ENCODE measurements at regions not wholly inside any gene's neighbourhood (a gene's known extent, or its start where the extent isn't known, plus 50 kb on each side); places are given as distances from the start of the nearest gene placed in this dataset.

DNA sequence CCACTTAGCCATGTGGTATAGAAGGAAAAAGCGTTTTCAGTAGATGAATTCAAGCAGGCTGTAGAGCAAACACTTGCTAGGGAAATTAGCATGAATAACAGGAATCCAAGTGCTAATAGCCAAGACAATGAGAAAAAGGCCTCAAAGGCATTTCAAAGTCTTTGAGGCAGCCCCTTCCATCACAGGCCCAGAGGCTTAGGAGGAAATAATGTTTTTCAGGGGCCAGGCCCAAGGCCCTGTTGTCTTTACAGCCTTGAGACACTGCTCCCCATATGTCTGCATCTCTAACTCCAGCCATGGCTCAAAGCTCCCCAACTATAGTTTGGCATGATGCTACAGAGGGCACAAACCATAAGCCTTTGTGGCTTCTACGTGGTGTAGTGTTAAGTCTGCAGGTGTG is 563.5 kb downstream of the TAF11L14 start:
- intact Hi-C loops (cut with DNase I; ENCODE audit: low total_unique reads), result no loop called here
- DNase-seq, result no peak
- 82 to 90% methylated on average over 2 of the region's 2 CpGs for WGBS, 2 donors
- H3K4me3 ChIP-seq, result no peak overlapping the region
- no peak for TF ChIP-seq POLR2A (IDR thresholded peaks at IDR 0.05)
- TF ChIP-seq, protein P1, sequence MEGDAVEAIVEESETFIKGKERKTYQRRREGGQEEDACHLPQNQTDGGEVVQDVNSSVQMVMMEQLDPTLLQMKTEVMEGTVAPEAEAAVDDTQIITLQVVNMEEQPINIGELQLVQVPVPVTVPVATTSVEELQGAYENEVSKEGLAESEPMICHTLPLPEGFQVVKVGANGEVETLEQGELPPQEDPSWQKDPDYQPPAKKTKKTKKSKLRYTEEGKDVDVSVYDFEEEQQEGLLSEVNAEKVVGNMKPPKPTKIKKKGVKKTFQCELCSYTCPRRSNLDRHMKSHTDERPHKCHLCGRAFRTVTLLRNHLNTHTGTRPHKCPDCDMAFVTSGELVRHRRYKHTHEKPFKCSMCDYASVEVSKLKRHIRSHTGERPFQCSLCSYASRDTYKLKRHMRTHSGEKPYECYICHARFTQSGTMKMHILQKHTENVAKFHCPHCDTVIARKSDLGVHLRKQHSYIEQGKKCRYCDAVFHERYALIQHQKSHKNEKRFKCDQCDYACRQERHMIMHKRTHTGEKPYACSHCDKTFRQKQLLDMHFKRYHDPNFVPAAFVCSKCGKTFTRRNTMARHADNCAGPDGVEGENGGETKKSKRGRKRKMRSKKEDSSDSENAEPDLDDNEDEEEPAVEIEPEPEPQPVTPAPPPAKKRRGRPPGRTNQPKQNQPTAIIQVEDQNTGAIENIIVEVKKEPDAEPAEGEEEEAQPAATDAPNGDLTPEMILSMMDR (IDR thresholded peaks at IDR 0.05), result no peak
- no peaks in the 10 kb centered on the region for H3K4me1 ChIP-seq
- H3K27ac ChIP-seq, result no peak overlapping the region
- H3K9me3 ChIP-seq, result no peaks in the 10 kb centered on the region
- H3K36me3 ChIP-seq (ENCODE audit: low read depth, missing control alignments), result no peaks in the 10 kb centered on the region
- H3K27me3 ChIP-seq, result no peaks in the 10 kb centered on the region

DNA sequence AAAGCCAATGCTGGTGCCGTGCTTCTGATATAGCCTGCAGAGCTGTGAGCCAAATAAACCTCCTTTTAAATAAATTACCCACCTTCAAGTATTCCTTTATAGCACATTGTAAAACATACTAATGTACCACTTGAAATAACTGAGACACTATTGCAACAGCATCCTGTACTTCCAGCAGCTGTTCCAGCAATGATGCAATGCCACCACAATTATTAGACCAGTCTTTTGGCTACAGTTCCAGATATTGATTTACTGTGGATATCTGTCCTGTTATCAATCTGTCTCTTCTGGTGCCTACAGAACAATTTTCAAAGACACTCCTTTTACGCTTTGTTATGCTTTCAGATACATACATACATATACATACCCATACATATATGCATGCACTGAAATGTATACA is 567.9 kb downstream of the TAF11L14 start:
- Histone ChIP-seq H3K4me1 (no peaks in the 10 kb centered on the region), H3K36me3 (ENCODE audit: low read depth, missing control alignments) (no peaks in the 10 kb centered on the region), H3K27me3 (no peaks in the 10 kb centered on the region), H3K4me3 (no peak overlapping the region), H3K9me3 (no peaks in the 10 kb centered on the region), H3K27ac (no peak overlapping the region)
- DNase-seq, result no peak
- intact Hi-C loops (cut with DNase I; ENCODE audit: low total_unique reads), result no loop called here
- TF ChIP-seq POLR2A (IDR thresholded peaks at IDR 0.05), result no peak
- TF ChIP-seq, protein P1 (IDR thresholded peaks at IDR 0.05), result no peak
- 81 to 94% methylated on average over 2 of the region's 2 CpGs for WGBS, 2 donors

GRCh38 chr5:18203296-18203695 is 569.0 kb downstream of the TAF11L14 start:
- TF ChIP-seq, protein P1 (IDR thresholded peaks at IDR 0.05), result no peak
- no peak for TF ChIP-seq POLR2A (IDR thresholded peaks at IDR 0.05)
- Histone ChIP-seq H3K27ac (no peak overlapping the region), H3K4me3 (no peak overlapping the region), H3K4me1 (no peaks in the 10 kb centered on the region), H3K27me3 (no peaks in the 10 kb centered on the region), H3K36me3 (ENCODE audit: low read depth, missing control alignments) (no peaks in the 10 kb centered on the region), H3K9me3 (no peaks in the 10 kb centered on the region)
- WGBS, 2 donors, result 48 to 76% methylated on average over 1 of the region's 1 CpG
- intact Hi-C loops (cut with DNase I; ENCODE audit: low total_unique reads), result no loop called here
- DNase-seq, result no peak

GRCh38 chr5:18213666-18214065 is 579.4 kb downstream of the TAF11L14 start:
- intact Hi-C loops (cut with DNase I; ENCODE audit: low total_unique reads), result no loop called here

DNA sequence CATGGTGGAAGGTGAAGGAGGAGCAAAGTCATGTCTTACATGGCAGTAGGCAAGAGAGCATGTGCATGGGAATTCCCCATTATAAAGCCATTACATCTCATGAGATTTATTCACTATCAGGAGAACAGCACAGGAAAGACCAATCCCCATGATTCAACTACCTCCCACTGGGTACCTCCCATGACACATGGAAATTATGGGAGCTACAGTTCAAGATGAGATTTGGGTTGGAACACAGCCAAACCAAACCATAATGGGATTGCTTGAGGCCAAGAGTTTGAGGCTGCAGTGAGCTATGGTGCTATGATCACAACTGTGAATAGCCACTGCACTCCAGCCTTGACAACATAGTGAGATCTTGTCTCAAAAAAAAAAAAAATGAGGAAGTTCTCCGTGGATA is 581.8 kb downstream of the TAF11L14 start:
- intact Hi-C loops (cut with DNase I; ENCODE audit: low total_unique reads), result no loop called here
- 48 to 50% methylated on average over 1 of the region's 1 CpG for WGBS, 2 donors
- no peak for DNase-seq
- H3K4me3 ChIP-seq, result no peak overlapping the region
- H3K4me1 ChIP-seq, result no peaks in the 10 kb centered on the region
- TF ChIP-seq, protein P1 (IDR thresholded peaks at IDR 0.05), result no peak
- TF ChIP-seq POLR2A (IDR thresholded peaks at IDR 0.05), result no peak
- H3K36me3 ChIP-seq (ENCODE audit: low read depth, missing control alignments), result no peaks in the 10 kb centered on the region
- no peak overlapping the region for H3K27ac ChIP-seq
- H3K9me3 ChIP-seq, result no peaks in the 10 kb centered on the region
- no peaks in the 10 kb centered on the region for H3K27me3 ChIP-seq

More at GRCh38 chr5:18213666-18214065, 579.4 kb downstream of the TAF11L14 start:
- Histone ChIP-seq H3K27me3 (no peaks in the 10 kb centered on the region), H3K9me3 (no peaks in the 10 kb centered on the region), H3K27ac (no peak overlapping the region), H3K4me3 (no peak overlapping the region), H3K4me1 (no peaks in the 10 kb centered on the region), H3K36me3 (ENCODE audit: low read depth, missing control alignments) (no peaks in the 10 kb centered on the region)
- no peak for DNase-seq
- TF ChIP-seq, protein P1 (IDR thresholded peaks at IDR 0.05), result no peak
- no peak for TF ChIP-seq POLR2A (IDR thresholded peaks at IDR 0.05)
- WGBS, 2 donors, result 74% methylated on average over 4 of the region's 4 CpGs
